Stomach (tissue), 8 donors: ENCODE measurements at regions not wholly inside any gene's neighbourhood (a gene's known extent, or its start where the extent isn't known, plus 50 kb on each side); places are given as distances from the start of the nearest gene placed in this dataset.

Experiments used
- DNase-seq, 2 donors: peaks; one replicate each; pipeline versions ENCODE4 v3.0.0 to v3.0.0-alpha.2; 2013 to 2019
- H3K27ac ChIP-seq, 5 donors: fragments of 200-600 bp in 4 of 5; sonication (generic) in 4 of 5; one replicate each; pipeline ENCODE4 v1.5.1; 2013 to 2019; ENCODE audit warnings: mild to moderate bottlenecking in 1 of 5, moderate library complexity in 1 of 5
- H3K27me3 ChIP-seq, 3 donors: fragments of 200-600 bp; sonication (generic); one replicate each; pipeline ENCODE4 v1.5.1; 2017 to 2019; ENCODE audit warnings: mixed run types in 1 of 3
- H3K36me3 ChIP-seq, 4 donors: fragments of 200-600 bp; sonication (generic); 1 replicate in 3 of 4; 2 replicates in 1 of 4; pipeline ENCODE4 v1.5.1; 2016 to 2019
- H3K4me1 ChIP-seq, 4 donors: fragments of 200-600 bp; sonication (generic); one replicate each; pipeline ENCODE4 v1.5.1; 2016 to 2019
- H3K4me3 ChIP-seq, 4 donors: fragments of 200-600 bp; sonication (generic) in 3 of 4; one replicate each; pipeline ENCODE4 v1.5.1; 2016 to 2019; ENCODE audit warnings: mild to moderate bottlenecking in 1 of 4
- H3K9me3 ChIP-seq, 4 donors: fragments of 200-600 bp; sonication (generic); one replicate each; pipeline ENCODE4 v1.5.1; 2016 to 2019
- EP300 ChIP-seq: sonication (generic); formaldehyde crosslinking; IDR thresholded peaks from one replicate; pipeline ENCODE4 v1.6.1; 2017; ENCODE audit warnings: antibody characterized with exemption
- POLR2A ChIP-seq, 4 donors: fragments of 450-650 bp; IDR thresholded peaks; one replicate each; pipeline ENCODE4 v1.6.1; 2016; ENCODE audit warnings: antibody characterized with exemption in 4 of 4, control low read depth in 2 of 4, mild to moderate bottlenecking in 1 of 4, moderate library complexity in 1 of 4
- POLR2AphosphoS5 ChIP-seq, 3 donors: sonication (generic); formaldehyde crosslinking; IDR thresholded peaks; one replicate each; pipeline ENCODE4 v1.6.1; 2016; ENCODE audit warnings: antibody characterized with exemption in 3 of 3
- WGBS, 5 donors: extraction: QIAGEN DNeasy Blood & Tissue Kit in 3 of 5; methylation state at CpG; one replicate each; pipeline versions ENCODE4 v1.1.5 to v1.1.7; 2013 to 2018; 5-methylcytosine and 5-hydroxymethylcytosine counted together
- intact Hi-C: fragments of 100-400 bp; cut with DNase I; formaldehyde crosslinking; loops from one replicate; pipeline ENCODE4 v1.15.1; 2023; ENCODE audit warnings: low total_unique reads
- TF ChIP-seq, protein P1 (sequence below), 7 experiments: fragments of 450-650 bp in 4 of 7; fragments of 200-600 bp in 3 of 7; sonication (generic) in 3 of 7; IDR thresholded peaks; one replicate each; pipeline ENCODE4 v1.5.1; 2016 to 2019; ENCODE audit warnings: antibody characterized with exemption in 7 of 7, control low read depth in 2 of 7, mild to moderate bottlenecking in 1 of 7
- donor health status: healthy with polysubstance abuse.
- donor health status: Bipolar disorder and iron deficiency.
- donor health status: healthy.

GRCh38 chr18:38310936-38311335 is 745.3 kb upstream of the CELF4 start:
- intact Hi-C loops = no loop called here
- Histone ChIP-seq H3K4me3 (no peak overlapping the region), H3K27me3 (no peaks in the 10 kb centered on the region), H3K9me3 (no peaks in the 10 kb centered on the region), H3K27ac (no peak overlapping the region), H3K4me1 (no peaks in the 10 kb centered on the region), H3K36me3 (no peaks in the 10 kb centered on the region)
- 74 to 85% (median 81%) methylated on average over 2 of the region's 2 CpGs for WGBS, 5 donors
- no peak for DNase-seq
- TF ChIP-seq POLR2A (IDR thresholded peaks at IDR 0.05) (no peak), POLR2AphosphoS5 (IDR thresholded peaks at IDR 0.05) (no peak)
- TF ChIP-seq, protein P1, sequence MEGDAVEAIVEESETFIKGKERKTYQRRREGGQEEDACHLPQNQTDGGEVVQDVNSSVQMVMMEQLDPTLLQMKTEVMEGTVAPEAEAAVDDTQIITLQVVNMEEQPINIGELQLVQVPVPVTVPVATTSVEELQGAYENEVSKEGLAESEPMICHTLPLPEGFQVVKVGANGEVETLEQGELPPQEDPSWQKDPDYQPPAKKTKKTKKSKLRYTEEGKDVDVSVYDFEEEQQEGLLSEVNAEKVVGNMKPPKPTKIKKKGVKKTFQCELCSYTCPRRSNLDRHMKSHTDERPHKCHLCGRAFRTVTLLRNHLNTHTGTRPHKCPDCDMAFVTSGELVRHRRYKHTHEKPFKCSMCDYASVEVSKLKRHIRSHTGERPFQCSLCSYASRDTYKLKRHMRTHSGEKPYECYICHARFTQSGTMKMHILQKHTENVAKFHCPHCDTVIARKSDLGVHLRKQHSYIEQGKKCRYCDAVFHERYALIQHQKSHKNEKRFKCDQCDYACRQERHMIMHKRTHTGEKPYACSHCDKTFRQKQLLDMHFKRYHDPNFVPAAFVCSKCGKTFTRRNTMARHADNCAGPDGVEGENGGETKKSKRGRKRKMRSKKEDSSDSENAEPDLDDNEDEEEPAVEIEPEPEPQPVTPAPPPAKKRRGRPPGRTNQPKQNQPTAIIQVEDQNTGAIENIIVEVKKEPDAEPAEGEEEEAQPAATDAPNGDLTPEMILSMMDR (IDR thresholded peaks at IDR 0.05) = no peak

DNA sequence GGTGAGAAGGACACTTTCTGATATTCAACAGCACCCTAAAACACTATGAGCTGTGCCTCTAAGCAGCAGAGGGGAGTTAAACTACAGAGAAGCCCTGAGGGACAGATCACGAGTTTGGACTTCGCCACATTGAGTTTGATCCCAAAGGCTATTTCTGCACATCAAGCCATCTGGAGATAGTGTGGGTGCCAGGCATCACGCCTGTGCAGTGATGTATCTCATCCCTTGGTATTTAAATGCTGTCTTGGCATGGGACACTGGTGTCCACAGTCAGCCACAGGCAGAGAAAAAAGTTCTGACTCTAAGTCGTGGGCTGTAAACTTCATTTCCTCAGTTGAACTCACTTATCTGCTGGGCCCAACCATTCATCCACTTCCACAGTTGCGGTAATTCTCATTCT is 742.3 kb upstream of the CELF4 start:
- no peak overlapping the region for H3K27ac ChIP-seq
- 73 to 81% (median 79%) methylated on average over 5 of the region's 5 CpGs for whole genome bisulfite sequencing, 5 donors
- H3K36me3 ChIP-seq = no peaks in the 10 kb centered on the region
- intact Hi-C loops = no loop called here
- H3K9me3 ChIP-seq = peaks cover 0 to 5% (median 0%) of the 10 kb centered on the region in 4 donors
- H3K4me3 ChIP-seq = no peak overlapping the region
- no peaks in the 10 kb centered on the region for H3K27me3 ChIP-seq
- TF ChIP-seq POLR2AphosphoS5 (IDR thresholded peaks at IDR 0.05) (no peak), POLR2A (IDR thresholded peaks at IDR 0.05) (no peak), EP300 (no peak)
- TF ChIP-seq, protein P1 (IDR thresholded peaks at IDR 0.05) = no peak
- H3K4me1 ChIP-seq = no peaks in the 10 kb centered on the region
- DNase-seq = no peak

DNA sequence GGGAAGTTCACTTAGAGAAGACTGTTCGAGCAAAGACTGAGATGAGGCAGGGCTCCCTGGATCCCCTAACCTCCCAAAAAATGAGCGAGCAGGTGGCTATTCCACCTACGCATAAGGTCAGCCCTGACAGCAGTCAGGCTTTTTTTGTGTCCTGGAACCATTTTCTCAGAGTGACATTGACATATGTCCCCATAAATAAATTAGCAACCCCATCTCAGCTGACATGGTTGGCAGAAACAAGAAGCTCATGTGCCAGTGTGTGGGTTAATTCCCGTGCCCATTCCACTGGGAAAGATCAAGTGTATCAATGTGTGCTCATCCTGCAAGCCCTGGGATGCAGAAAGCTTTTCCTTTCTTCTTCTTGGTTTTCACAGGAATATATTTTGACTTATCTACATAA is 740.4 kb upstream of the CELF4 start:
- no peak for DNase-seq
- 74 to 90% (median 86%) methylated on average over 4 of the region's 4 CpGs for WGBS, 5 donors
- Histone ChIP-seq H3K4me1 (no peaks in the 10 kb centered on the region), H3K27ac (no peak overlapping the region), H3K27me3 (no peaks in the 10 kb centered on the region), H3K36me3 (no peaks in the 10 kb centered on the region), H3K4me3 (no peak overlapping the region), H3K9me3 (peaks cover 0 to 5% (median 0%) of the 10 kb centered on the region in 4 donors)
- TF ChIP-seq POLR2A (IDR thresholded peaks at IDR 0.05) (no peak), EP300 (no peak), POLR2AphosphoS5 (IDR thresholded peaks at IDR 0.05) (no peak)
- TF ChIP-seq, protein P1 (IDR thresholded peaks at IDR 0.05) = no peak
- intact Hi-C loops = no loop called here

DNA sequence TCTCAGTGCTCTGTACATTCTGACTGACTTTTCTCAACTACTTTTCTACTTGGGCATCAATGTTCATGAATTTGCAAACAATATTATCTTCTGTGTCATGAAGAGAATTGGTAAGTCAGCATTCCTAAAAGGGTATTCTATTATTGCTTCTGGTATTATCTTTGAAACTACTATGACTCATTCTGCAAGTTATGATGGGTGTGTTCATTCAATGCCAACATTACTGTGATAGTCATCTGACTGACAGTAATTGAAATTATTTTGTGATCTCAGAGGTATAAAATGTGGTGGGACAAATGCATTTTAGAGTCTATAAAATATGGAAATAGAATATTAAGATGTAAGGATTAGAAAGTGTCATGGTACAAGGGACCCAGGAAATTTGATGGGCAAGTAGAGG is 736.0 kb upstream of the CELF4 start:
- H3K27ac ChIP-seq = no peak overlapping the region
- H3K4me3 ChIP-seq = no peak overlapping the region
- TF ChIP-seq, protein P1 (IDR thresholded peaks at IDR 0.05) = no peak
- TF ChIP-seq POLR2AphosphoS5 (IDR thresholded peaks at IDR 0.05) (no peak), POLR2A (IDR thresholded peaks at IDR 0.05) (no peak)
- no peaks in the 10 kb centered on the region for H3K4me1 ChIP-seq
- intact Hi-C loops = no loop called here
- H3K36me3 ChIP-seq = no peaks in the 10 kb centered on the region
- H3K27me3 ChIP-seq = no peaks in the 10 kb centered on the region
- DNase-seq = no peak
- peaks cover 0 to 5% (median 0%) of the 10 kb centered on the region in 4 donors for H3K9me3 ChIP-seq

DNA sequence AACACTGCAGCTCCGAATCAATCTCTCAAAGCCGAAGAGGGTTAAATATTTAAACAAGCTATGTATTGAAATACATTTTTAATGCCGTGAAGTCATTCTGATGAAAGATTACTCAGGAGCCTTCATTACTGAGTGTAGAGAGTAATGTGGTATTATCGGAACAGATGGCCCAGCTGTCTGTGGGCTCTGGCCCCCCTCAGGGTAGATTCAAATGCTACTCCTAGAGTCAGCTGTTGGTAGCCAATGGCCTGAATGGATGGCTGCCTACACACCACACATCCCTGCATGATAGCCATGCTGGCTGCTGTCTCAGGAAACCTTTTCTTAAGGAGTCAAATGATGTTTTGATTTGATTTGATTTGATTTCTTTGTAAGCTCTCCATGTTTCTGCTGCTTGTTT is 732.3 kb upstream of the CELF4 start:
- Histone ChIP-seq H3K27me3 (no peaks in the 10 kb centered on the region), H3K9me3 (no peaks in the 10 kb centered on the region), H3K36me3 (no peaks in the 10 kb centered on the region), H3K4me1 (no peaks in the 10 kb centered on the region), H3K27ac (no peak overlapping the region), H3K4me3 (no peak overlapping the region)
- TF ChIP-seq, protein P1 (IDR thresholded peaks at IDR 0.05) = no peak
- TF ChIP-seq EP300 (no peak), POLR2AphosphoS5 (IDR thresholded peaks at IDR 0.05) (no peak), POLR2A (IDR thresholded peaks at IDR 0.05) (no peak)
- intact Hi-C loops = no loop called here
- peak in 1 of 2 donors; percentile 28 for DNase-seq
- WGBS, 5 donors = 56 to 74% (median 72%) methylated on average over 4 of the region's 4 CpGs
